H1 (cell line): ENCODE measurements at regions not wholly inside any gene's neighbourhood (a gene's known extent, or its start where the extent isn't known, plus 50 kb on each side); places are given as distances from the start of the nearest gene placed in this dataset.

Source experiments
- CTCF ChIA-PET: fragments of 300-600 bp; sonication (Branson Sonifier 250); formaldehyde crosslinking; loops from one replicate; lab custom pipeline; 2021; ENCODE audit not compliant: partially characterized antibody; lab: Charles Lee
- POLR2A ChIA-PET: fragments of 300-600 bp; sonication (Branson Sonifier 250); formaldehyde crosslinking; loops from one replicate; lab custom pipeline; 2021; ENCODE audit warnings: inconsistent platforms; ENCODE audit not compliant: partially characterized antibody; lab: Charles Lee
- DNase-seq, 2 experiments: peaks; one replicate each; pipeline versions ENCODE4 v3.0.0 to v3.0.0-alpha.2; 2010 to 2022; ENCODE audit warnings: low spot score in 2 of 2, low read depth in 1 of 2, mixed read lengths in 1 of 2
- FAIRE-seq: peaks from 2 replicates; lab custom pipeline; 2011; peaks lifted over from hg19 to GRCh38; lab: Jason Lieb, UNC
- H2AFZ ChIP-seq: 2 replicates; pipeline ENCODE4 v1.8.1; 2012; ENCODE audit warnings: low read length, inconsistent platforms
- H2AK5ac ChIP-seq: 2 replicates; pipeline ENCODE4 v1.6.1; 2013; ENCODE audit warnings: low read depth, low read length
- H2BK120ac ChIP-seq: replicated peaks from 2 replicates; pipeline ENCODE3; 2013; ENCODE audit warnings: low read depth, low read length, inconsistent platforms
- H2BK12ac ChIP-seq: 2 replicates; pipeline ENCODE4 v1.6.1; 2013; ENCODE audit warnings: low read depth, low read length
- H2BK15ac ChIP-seq: 2 replicates; pipeline ENCODE4 v1.6.1; 2013; ENCODE audit warnings: low read length
- H2BK20ac ChIP-seq: 2 replicates; pipeline ENCODE4 v1.6.1; 2013; ENCODE audit warnings: low read length
- H2BK5ac ChIP-seq: 2 replicates; pipeline ENCODE4 v1.6.1; 2013; ENCODE audit warnings: low read depth, low read length
- H3K14ac ChIP-seq: 2 replicates; pipeline ENCODE4 v1.6.1; 2013; ENCODE audit warnings: inconsistent platforms; ENCODE audit not compliant: insufficient read length
- H3K18ac ChIP-seq: 2 replicates; pipeline ENCODE4 v1.6.1; 2013; ENCODE audit warnings: low read length; ENCODE audit errors: extremely low read depth
- H3K23ac ChIP-seq: 2 replicates; pipeline ENCODE4 v1.6.1; 2013; ENCODE audit warnings: inconsistent platforms; ENCODE audit not compliant: insufficient read length
- H3K23me2 ChIP-seq: 2 replicates; pipeline ENCODE4 v1.6.1; 2013; ENCODE audit warnings: low read depth, low read length
- H3K27ac ChIP-seq: 2 replicates; pipeline ENCODE4 v1.6.1; 2011; ENCODE audit warnings: low read depth, low read length, inconsistent platforms
- H3K27me3 ChIP-seq, 4 experiments: replicated peaks in 1 of 4; 1 replicate in 1 of 4; 2 replicates in 3 of 4; pipeline versions ENCODE4 v1.6.1 to v1.8.1; 2011 to 2013; ENCODE audit warnings: low read length in 3 of 4, mild to moderate bottlenecking in 3 of 4, inconsistent platforms in 2 of 4, mixed read lengths in 2 of 4, moderate library complexity in 1 of 4; ENCODE audit not compliant: control insufficient read depth in 3 of 4, insufficient read depth in 3 of 4; ENCODE audit errors: extremely low read depth in 1 of 4
- H3K36me3 ChIP-seq, 4 experiments: 2 replicates each; pipeline versions ENCODE4 v1.6.1 to v1.8.1; 2011 to 2013; ENCODE audit warnings: mild to moderate bottlenecking in 4 of 4, low read length in 3 of 4, moderate library complexity in 2 of 4, control low read depth in 1 of 4, inconsistent platforms in 1 of 4; ENCODE audit not compliant: insufficient read depth in 4 of 4, control insufficient read depth in 2 of 4
- H3K4ac ChIP-seq: replicated peaks from 2 replicates; pipeline ENCODE3; 2013; ENCODE audit warnings: low read length, low read depth, mixed read lengths, inconsistent platforms; ENCODE audit not compliant: insufficient read length
- H3K4me1 ChIP-seq, 4 experiments: replicated peaks in 1 of 4; 1 replicate in 1 of 4; 2 replicates in 3 of 4; pipeline versions ENCODE4 v1.6.1 to v1.8.1; 2011 to 2013; ENCODE audit warnings: low read length in 3 of 4, inconsistent platforms in 2 of 4, mixed read lengths in 1 of 4; ENCODE audit not compliant: insufficient read depth in 4 of 4, control insufficient read depth in 3 of 4
- H3K4me2 ChIP-seq, 2 experiments: 2 replicates each; pipeline versions ENCODE4 v1.6.1 to v1.8.1; 2011 to 2013; ENCODE audit warnings: low read depth in 2 of 2, low read length in 2 of 2, control low read depth in 1 of 2, inconsistent platforms in 1 of 2, mild to moderate bottlenecking in 1 of 2; ENCODE audit not compliant: insufficient read depth in 1 of 2
- H3K4me3 ChIP-seq, 4 experiments: fragments of 200-600, 300-600 bp in 1 of 4; sonication (generic), shearing (Covaris generic), sonication (Bioruptor Twin) in 1 of 4; 2 replicates each; pipeline versions ENCODE4 v1.5.1 to v1.8.1; 2011 to 2016; ENCODE audit warnings: low read length in 4 of 4, low read depth in 3 of 4, control low read depth in 2 of 4, inconsistent platforms in 2 of 4, mild to moderate bottlenecking in 2 of 4, mixed read lengths in 1 of 4, moderate library complexity in 1 of 4; ENCODE audit not compliant: insufficient read depth in 2 of 4; ENCODE audit errors: extremely low read depth in 1 of 4
- H3K56ac ChIP-seq: replicated peaks from 2 replicates; pipeline ENCODE3; 2013; ENCODE audit warnings: low read depth, mild to moderate bottlenecking, mixed read lengths, low read length, inconsistent platforms; ENCODE audit not compliant: insufficient read length
- H3K79me1 ChIP-seq: 2 replicates; pipeline ENCODE4 v1.6.1; 2013; ENCODE audit warnings: low read depth, low read length, control low read depth
- H3K79me2 ChIP-seq, 2 experiments: 2 replicates each; pipeline versions ENCODE4 v1.6.1 to v1.8.1; 2012 to 2013; ENCODE audit warnings: low read length in 2 of 2, mild to moderate bottlenecking in 2 of 2, inconsistent platforms in 1 of 2; ENCODE audit not compliant: insufficient read depth in 2 of 2, control insufficient read depth in 1 of 2
- H3K9ac ChIP-seq, 4 experiments: replicated peaks in 1 of 4; 1 replicate in 1 of 4; 2 replicates in 3 of 4; pipeline versions ENCODE4 v1.6.1 to v1.8.1; 2011 to 2013; ENCODE audit warnings: low read depth in 3 of 4, low read length in 3 of 4, control low read depth in 2 of 4, mild to moderate bottlenecking in 2 of 4, moderate library complexity in 2 of 4, inconsistent platforms in 1 of 4; ENCODE audit errors: extremely low read depth in 1 of 4
- H3K9me3 ChIP-seq, 2 experiments: 2 replicates each; pipeline versions ENCODE4 v1.6.1 to v1.8.1; 2012 to 2013; ENCODE audit warnings: mild to moderate bottlenecking in 2 of 2, moderate library complexity in 2 of 2, control low read depth in 1 of 2, inconsistent platforms in 1 of 2, low read depth in 1 of 2, low read length in 1 of 2, mixed read lengths in 1 of 2; ENCODE audit not compliant: insufficient read depth in 2 of 2
- H4K20me1 ChIP-seq, 2 experiments: replicated peaks in 1 of 2; 2 replicates each; pipeline versions ENCODE3 to v1.8.1; 2011 to 2013; ENCODE audit warnings: inconsistent platforms in 2 of 2, low read length in 2 of 2, mild to moderate bottlenecking in 1 of 2; ENCODE audit not compliant: insufficient read depth in 2 of 2, control insufficient read depth in 1 of 2
- H4K5ac ChIP-seq: 2 replicates; pipeline ENCODE4 v1.6.1; 2013; ENCODE audit warnings: low read length, low read depth, mixed read lengths, inconsistent platforms; ENCODE audit not compliant: insufficient read length
- H4K8ac ChIP-seq: 2 replicates; pipeline ENCODE4 v1.8.0; 2013; ENCODE audit warnings: mild to moderate bottlenecking, moderate library complexity, low read length, inconsistent platforms; ENCODE audit not compliant: insufficient read depth; ENCODE audit errors: extremely low read depth
- H4K91ac ChIP-seq: replicated peaks from 2 replicates; pipeline ENCODE3; 2013; ENCODE audit warnings: low read length, mixed read lengths, inconsistent platforms; ENCODE audit not compliant: insufficient read length
- BRCA1 ChIP-seq: IDR thresholded peaks from 2 replicates; pipeline ENCODE4 v1.6.1; 2012; ENCODE audit warnings: low read depth, low read length, improper control_type of control experiment
- EZH2 ChIP-seq: fragments of 200-600 bp; sonication (generic); IDR thresholded peaks from 2 replicates; pipeline ENCODE4 v1.7.1; 2012; ENCODE audit warnings: low read depth, mild to moderate bottlenecking, moderate library complexity, low read length, inconsistent platforms; ENCODE audit not compliant: severe bottlenecking
- GTF2F1 ChIP-seq: IDR thresholded peaks from 2 replicates; pipeline ENCODE4 v1.6.1; 2012; ENCODE audit warnings: low read depth, low read length, improper control_type of control experiment, borderline replicate concordance
- JUN ChIP-seq: IDR thresholded peaks from 2 replicates; pipeline ENCODE4 v1.6.1; 2011; ENCODE audit warnings: low read depth, mild to moderate bottlenecking, improper control_type of control experiment, low read length
- KDM4A ChIP-seq: IDR thresholded peaks from one replicate; pipeline ENCODE4 v1.7.1; 2012; ENCODE audit warnings: low read depth, mild to moderate bottlenecking, moderate library complexity, low read length, inconsistent platforms; ENCODE audit not compliant: severe bottlenecking
- POLR2A ChIP-seq, 2 experiments: IDR thresholded peaks; 1 replicate in 1 of 2; 2 replicates in 1 of 2; pipeline ENCODE4 v1.6.1; 2011; ENCODE audit warnings: low read depth in 2 of 2, low read length in 2 of 2, mild to moderate bottlenecking in 2 of 2; ENCODE audit errors: control extremely low read depth in 1 of 2
- POU5F1 ChIP-seq: IDR thresholded peaks from 2 replicates; pipeline ENCODE4 v1.6.1; 2011; ENCODE audit warnings: low read depth, mild to moderate bottlenecking, low read length, moderate library complexity
- RBBP5 ChIP-seq: IDR thresholded peaks from 2 replicates; pipeline ENCODE4 v1.7.1; 2012; ENCODE audit warnings: low read depth, mild to moderate bottlenecking, inconsistent platforms, low read length, moderate library complexity, borderline replicate concordance
- RXRA ChIP-seq: IDR thresholded peaks from 2 replicates; pipeline ENCODE4 v1.6.1; 2011; ENCODE audit warnings: low read depth, mild to moderate bottlenecking, low read length, moderate library complexity; ENCODE audit not compliant: insufficient read depth
- SAP30 ChIP-seq: fragments of 300-600 bp; sonication (generic); IDR thresholded peaks from 2 replicates; pipeline ENCODE4 v1.7.1; 2012; ENCODE audit warnings: low read length, moderate library complexity, mild to moderate bottlenecking, inconsistent platforms; ENCODE audit not compliant: insufficient read depth, insufficient replicate concordance
- SP1 ChIP-seq: IDR thresholded peaks from 2 replicates; pipeline ENCODE4 v1.6.1; 2011; ENCODE audit warnings: low read depth, low read length
- SRF ChIP-seq: IDR thresholded peaks from 2 replicates; pipeline ENCODE4 v1.6.1; 2011; ENCODE audit warnings: mild to moderate bottlenecking, low read depth, low read length, moderate library complexity
- WGBS, 2 experiments: shearing (Covaris generic) in 1 of 2; methylation state at CpG; one replicate each; pipeline versions ENCODE4 v1.1.6 to v1.1.7; 2013 to 2015; ENCODE audit warnings: low lambda C conversion rate in 2 of 2, mixed read lengths in 2 of 2, inconsistent platforms in 1 of 2, low coverage in 1 of 2, missing lambda C conversion rate in 1 of 2; ENCODE audit not compliant: insufficient replicate concordance in 2 of 2, insufficient coverage in 1 of 2, insufficient read length in 1 of 2; ENCODE audit errors: extremely low coverage in 1 of 2, missing lambda C conversion rate in 1 of 2; 5-methylcytosine and 5-hydroxymethylcytosine counted together
- TF ChIP-seq, protein P1 (sequence below): IDR thresholded peaks from 2 replicates; pipeline ENCODE4 v1.6.1; 2012; ENCODE audit warnings: low read length, inconsistent platforms

DNA sequence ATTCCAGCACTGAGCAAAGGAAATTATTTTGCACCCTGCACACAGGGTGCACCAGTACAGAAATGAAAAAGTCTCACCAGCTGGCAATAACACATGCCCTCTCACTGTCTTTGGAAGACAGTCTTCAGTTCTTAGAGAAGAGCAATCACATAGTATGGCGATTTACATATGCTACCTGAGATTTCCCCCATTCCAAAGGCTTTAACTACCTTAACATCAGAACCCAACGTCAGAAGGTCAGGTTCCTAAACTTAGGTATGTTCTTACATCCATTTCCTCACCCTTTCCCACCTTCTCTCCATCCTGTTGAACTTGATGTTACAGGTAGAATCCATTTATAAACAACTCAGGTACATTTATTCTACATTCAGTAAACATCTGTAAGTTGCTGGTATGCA lies 167.8 kb downstream of the PAWR start:
- no peak overlapping the region for H3K4ac ChIP-seq
- no peak overlapping the region for H3K27ac ChIP-seq
- no peak overlapping the region for H3K56ac ChIP-seq
- POLR2A ChIA-PET = interaction anchor here (0.8 to 1.6 kb wide), 3 partner anchors 9 to 24 kb away, joined by 3 read pairs; no protein-coding TSS in a partner anchor
- H3K4me2 ChIP-seq = peak overlapping the region; percentile 12 to 46; a peak in 2 of 4 replicates
- no peaks in the 10 kb centered on the region for H3K9me3 ChIP-seq
- H3K79me2 ChIP-seq = no peaks in the 10 kb centered on the region
- no peak overlapping the region for H4K5ac ChIP-seq
- CTCF ChIA-PET = interaction anchor here (0.5 to 2.0 kb wide), 2 partner anchors 8 to 13 kb away, joined by 3 to 5 read pairs; no protein-coding TSS in a partner anchor
- H3K36me3 ChIP-seq = no peaks in the 10 kb centered on the region
- 0 out of 2 replicates have a peak overlapping the region, but pooled peaks have one; percentile 56 for H2BK12ac ChIP-seq
- H2BK5ac ChIP-seq = no peak overlapping the region
- H3K23me2 ChIP-seq = no peaks in the 10 kb centered on the region
- H4K91ac ChIP-seq = peak overlapping the region; percentile 5
- H3K79me1 ChIP-seq = no peaks in the 10 kb centered on the region
- WGBS, 2 experiments = 23% methylated on average over 2 of the region's 2 CpGs; no CpG with 5 or more reads in 1 of the 2 experiments
- no peak overlapping the region for H2BK15ac ChIP-seq
- FAIRE-seq = peak; percentile 48
- no peak overlapping the region for H3K18ac ChIP-seq
- H4K8ac ChIP-seq = no peak overlapping the region
- no peak overlapping the region for H2AFZ ChIP-seq
- no peaks in the 10 kb centered on the region for H4K20me1 ChIP-seq
- H2AK5ac ChIP-seq = no peak overlapping the region
- H3K9ac ChIP-seq = no peak overlapping the region
- no peak for DNase-seq
- H2BK120ac ChIP-seq = no peak overlapping the region
- no peaks in the 10 kb centered on the region for H3K27me3 ChIP-seq
- no peak overlapping the region for H3K14ac ChIP-seq
- no peak overlapping the region for H3K4me3 ChIP-seq
- 0 out of 2 replicates have a peak overlapping the region, but pooled peaks have one; percentile 51 for H2BK20ac ChIP-seq
- H3K4me1 ChIP-seq = peaks cover 4 to 15% (median 11%) of the 10 kb centered on the region in 4 experiments; a peak in 6 of 7 replicates
- no peak overlapping the region for H3K23ac ChIP-seq
- TF ChIP-seq SP1 (no peak), RBBP5 (no peak), SAP30 (no peak), RXRA (no peak), POLR2A (IDR thresholded peaks at IDR 0.05; ENCODE audit: control extremely low read depth in 1 of 2, low read depth in 2 of 2, low read length in 2 of 2) (no peak), BRCA1 (no peak), EZH2 (no peak), POU5F1 (no peak), SRF (no peak), GTF2F1 (no peak), KDM4A (no peak), JUN (no peak)
- TF ChIP-seq, protein P1, sequence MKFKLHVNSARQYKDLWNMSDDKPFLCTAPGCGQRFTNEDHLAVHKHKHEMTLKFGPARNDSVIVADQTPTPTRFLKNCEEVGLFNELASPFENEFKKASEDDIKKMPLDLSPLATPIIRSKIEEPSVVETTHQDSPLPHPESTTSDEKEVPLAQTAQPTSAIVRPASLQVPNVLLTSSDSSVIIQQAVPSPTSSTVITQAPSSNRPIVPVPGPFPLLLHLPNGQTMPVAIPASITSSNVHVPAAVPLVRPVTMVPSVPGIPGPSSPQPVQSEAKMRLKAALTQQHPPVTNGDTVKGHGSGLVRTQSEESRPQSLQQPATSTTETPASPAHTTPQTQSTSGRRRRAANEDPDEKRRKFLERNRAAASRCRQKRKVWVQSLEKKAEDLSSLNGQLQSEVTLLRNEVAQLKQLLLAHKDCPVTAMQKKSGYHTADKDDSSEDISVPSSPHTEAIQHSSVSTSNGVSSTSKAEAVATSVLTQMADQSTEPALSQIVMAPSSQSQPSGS = no peak
